Choroid plexus epithelial cell (primary cell): ENCODE measurements at regions not wholly inside any gene's neighbourhood (a gene's known extent, or its start where the extent isn't known, plus 50 kb on each side); places are given as distances from the start of the nearest gene placed in this dataset.

ENCODE experiments used
- DNase-seq: peaks from one replicate; pipeline ENCODE4 v3.0.0-alpha.2; 2010; ENCODE audit warnings: low read depth
- H3K4me3 ChIP-seq: 2 replicates; pipeline ENCODE4 v1.5.1; 2011; ENCODE audit warnings: low read depth, mild to moderate bottlenecking, control low read depth, low read length, moderate library complexity
- TF ChIP-seq, protein P1 (sequence below): conservative IDR thresholded peaks from 2 replicates; pipeline ENCODE4 v1.5.1; 2011; ENCODE audit warnings: low read depth, mild to moderate bottlenecking, control low read depth, inconsistent platforms, low read length, moderate library complexity

DNA sequence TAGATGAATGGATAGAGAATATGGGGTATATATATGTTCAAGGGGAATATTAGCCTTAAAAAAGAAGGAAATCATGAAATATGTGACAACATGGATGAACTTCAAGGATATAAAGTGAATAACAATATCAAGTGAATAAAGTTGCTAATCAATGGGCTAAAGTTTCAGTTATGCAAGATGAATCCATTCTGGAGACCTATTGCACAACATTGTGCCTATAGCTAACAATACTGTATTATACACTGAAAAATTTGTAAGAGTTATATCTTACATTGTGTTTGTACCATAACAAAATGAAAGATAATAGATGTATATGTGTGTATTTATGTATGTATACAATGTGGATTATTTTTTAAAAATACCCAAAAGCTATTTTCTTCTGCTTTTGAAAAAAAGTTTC is 96.3 kb upstream of the DPYD start:
- DNase-seq = no peak
- no peak overlapping the region for H3K4me3 ChIP-seq
- TF ChIP-seq, protein P1, sequence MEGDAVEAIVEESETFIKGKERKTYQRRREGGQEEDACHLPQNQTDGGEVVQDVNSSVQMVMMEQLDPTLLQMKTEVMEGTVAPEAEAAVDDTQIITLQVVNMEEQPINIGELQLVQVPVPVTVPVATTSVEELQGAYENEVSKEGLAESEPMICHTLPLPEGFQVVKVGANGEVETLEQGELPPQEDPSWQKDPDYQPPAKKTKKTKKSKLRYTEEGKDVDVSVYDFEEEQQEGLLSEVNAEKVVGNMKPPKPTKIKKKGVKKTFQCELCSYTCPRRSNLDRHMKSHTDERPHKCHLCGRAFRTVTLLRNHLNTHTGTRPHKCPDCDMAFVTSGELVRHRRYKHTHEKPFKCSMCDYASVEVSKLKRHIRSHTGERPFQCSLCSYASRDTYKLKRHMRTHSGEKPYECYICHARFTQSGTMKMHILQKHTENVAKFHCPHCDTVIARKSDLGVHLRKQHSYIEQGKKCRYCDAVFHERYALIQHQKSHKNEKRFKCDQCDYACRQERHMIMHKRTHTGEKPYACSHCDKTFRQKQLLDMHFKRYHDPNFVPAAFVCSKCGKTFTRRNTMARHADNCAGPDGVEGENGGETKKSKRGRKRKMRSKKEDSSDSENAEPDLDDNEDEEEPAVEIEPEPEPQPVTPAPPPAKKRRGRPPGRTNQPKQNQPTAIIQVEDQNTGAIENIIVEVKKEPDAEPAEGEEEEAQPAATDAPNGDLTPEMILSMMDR = no peak

DNA sequence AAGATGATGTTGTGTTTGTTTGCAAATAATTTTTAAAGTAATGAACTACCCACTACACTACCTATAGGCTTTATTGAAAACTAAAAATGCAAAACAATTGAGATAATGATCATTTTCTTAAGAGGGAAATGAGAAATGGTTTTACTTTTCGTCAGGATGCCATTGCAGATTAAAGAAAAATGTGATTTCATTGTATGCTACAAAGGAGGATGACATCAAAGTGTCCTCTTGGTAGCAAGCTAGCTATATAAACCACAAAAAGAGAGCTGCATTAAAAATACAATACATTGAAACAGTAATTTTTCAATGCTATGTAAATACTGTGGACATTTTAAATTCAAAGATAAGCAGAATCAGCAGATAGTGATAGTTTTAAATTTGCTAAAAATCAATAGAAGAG is 87.5 kb upstream of the DPYD start:
- DNase-seq = no peak
- TF ChIP-seq, protein P1 = no peak
- H3K4me3 ChIP-seq = no peak overlapping the region

DNA sequence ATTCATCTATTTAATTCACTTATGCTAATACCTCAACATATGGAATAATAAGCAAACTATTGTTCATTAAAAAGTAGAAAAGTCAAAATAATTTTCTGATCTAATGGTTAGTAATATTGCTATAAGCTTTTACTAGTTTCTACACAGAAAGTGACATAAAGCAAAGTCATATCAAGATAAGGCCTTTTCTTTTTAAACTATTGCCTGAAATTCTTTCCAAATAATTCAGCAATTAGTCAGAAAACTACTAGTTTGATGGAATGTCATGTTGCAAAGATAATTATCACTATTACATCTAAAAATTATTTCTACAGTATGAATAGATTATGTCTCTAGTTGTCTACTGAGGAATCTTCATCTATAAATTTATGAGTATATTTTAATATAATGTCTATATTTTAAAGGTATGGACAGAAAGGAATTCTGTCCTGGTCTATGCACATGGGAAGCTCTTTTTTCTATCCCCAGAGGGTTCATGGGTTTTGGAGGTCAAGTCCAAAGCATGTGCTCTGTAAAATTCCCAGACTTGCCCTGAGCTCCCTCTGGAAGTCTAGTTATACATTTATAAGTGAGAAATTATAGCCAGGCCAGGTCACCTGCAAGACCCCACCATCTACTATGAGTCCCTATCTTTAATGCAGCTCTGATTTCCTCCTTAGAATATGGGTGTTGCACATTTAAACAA is 84.6 kb upstream of the DPYD start:
- TF ChIP-seq, protein P1 = no peak
- H3K4me3 ChIP-seq = no peak overlapping the region
- peak; percentile 42 for DNase-seq

DNA sequence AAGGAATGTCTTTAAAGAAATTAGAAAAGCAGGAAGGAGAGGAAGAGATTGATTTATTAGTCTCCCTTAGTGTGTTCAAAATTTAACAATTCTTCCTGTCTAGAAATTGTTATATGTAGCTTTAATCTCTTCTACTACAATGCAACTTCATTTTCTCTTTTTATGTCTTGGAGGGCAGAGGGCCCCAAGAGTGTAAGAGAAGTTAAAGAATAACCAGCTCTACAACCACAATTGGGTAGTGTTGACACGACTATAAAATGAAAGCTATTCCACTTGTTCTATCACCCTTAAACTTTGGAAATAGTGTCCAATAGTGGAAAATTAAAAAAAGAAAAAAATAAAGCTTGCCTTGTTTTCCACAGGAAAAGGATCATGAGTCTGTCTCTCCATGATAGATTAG is 82.6 kb upstream of the DPYD start:
- TF ChIP-seq, protein P1 = no peak
- H3K4me3 ChIP-seq = no peak overlapping the region
- DNase-seq = no peak

DNA sequence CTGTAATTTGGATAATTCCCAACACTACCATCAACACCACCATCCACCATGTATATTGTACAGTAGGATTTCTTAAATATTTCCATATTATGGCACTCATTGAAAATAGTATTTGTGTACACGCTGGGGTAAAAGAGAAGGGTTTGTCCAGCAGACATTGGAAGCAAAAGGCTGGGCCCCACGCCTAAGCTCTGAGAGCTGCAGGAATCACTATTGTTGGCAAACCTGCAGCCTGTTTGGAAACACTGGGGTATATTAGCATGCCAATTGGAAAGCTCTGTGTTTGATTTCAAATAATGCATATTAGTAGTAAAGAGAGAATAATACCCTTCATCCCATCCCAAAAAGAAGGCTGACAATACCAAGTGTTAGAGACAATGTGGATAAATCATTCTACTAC is 81.5 kb upstream of the DPYD start:
- DNase-seq = no peak
- no peak overlapping the region for H3K4me3 ChIP-seq
- TF ChIP-seq, protein P1 = no peak

DNA sequence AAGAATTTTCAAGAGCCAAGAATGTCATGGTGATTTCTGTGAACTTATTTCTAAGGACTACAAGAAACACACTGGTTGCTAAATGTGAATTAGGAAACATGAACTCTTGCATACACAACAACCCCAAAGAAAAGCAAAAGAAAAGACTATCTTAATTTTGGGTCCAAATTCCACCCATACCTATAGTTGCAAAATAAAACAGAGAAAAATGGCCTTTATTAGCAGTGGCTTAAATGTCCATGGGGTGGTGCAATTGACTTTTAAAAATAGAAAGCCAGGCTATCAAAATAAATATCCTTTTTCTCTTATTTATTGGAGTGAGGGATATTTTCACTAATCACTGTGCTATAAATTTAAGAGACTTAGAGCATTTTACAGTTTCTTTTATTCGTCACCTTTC is 80.9 kb upstream of the DPYD start:
- no peak overlapping the region for H3K4me3 ChIP-seq
- peak; percentile 55 for DNase-seq
- TF ChIP-seq, protein P1 = peak; percentile 51

DNA sequence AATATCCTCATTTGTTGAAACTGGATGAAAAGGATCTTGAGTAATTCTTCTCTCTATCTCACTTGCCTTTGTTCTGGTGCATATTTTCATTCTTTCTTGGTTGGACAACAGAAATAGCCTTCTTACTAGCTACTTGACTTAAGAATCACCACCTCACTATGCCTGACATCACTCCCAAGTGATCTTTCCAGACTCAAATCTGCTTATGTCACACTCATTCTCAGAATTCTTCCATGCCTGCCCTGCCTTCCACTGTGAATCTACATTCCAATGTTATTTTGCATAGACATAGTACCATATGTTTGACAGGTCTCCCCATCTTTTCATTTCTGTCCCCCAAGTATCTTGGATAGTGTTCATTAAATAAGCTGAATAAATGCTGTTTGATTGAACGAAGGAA is 78.5 kb upstream of the DPYD start:
- TF ChIP-seq, protein P1 = no peak

More for the DNA sequence above, 78.5 kb upstream of the DPYD start:
- DNase-seq = peak; percentile 90
- no peak overlapping the region for H3K4me3 ChIP-seq
